Stimulated activated CD8-positive, alpha-beta memory T cell treated with anti-CD3 and anti-CD28 coated beads, Interleukin-4, amount 100 ng/mL, for 48 hours (primary cell): ENCODE measurements at regions not wholly inside any gene's neighbourhood (a gene's known extent, or its start where the extent isn't known, plus 50 kb on each side); places are given as distances from the start of the nearest gene placed in this dataset.

Experiments
- DNase-seq: peaks from one replicate; pipeline ENCODE4 v3.0.0-alpha.2; 2020

GRCh38 chr11:2083411-2083810, 55.8 kb downstream of the IGF2 start:
- DNase-seq: no peak

DNA sequence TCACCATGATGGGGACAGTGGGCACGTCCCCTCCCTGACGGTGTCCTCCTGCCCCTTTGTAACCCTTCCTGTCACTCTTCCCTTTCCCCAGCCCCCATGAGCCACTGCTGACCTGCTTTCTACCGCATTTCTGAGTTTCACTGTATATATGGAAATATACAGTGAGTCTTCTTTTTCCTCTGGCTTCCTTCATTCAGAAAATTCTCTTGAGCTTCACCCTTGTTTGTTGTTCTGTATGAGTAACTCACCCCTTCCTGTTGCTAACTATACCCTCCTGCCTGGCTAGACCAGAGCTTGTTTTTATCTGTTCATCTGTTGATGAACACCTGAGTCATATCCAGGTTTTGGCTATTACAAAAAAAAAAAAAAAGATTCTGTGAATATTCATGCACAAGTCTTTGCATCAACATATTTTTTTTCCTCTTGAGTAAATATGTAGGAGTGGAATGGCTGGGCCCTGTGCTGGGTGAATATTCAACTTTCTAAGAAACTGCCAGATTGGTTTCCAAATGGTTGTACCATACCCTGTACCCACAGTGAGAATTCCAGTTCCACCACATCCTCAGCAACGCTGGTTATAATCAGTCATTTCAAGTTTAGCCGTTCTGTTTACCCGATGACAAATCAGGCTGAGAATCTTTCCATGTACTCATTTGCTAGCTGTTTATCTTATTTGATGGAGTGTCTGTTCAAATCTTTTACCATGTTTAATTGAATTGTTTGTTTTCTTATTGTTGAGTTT, 62.0 kb downstream of the IGF2 start:
- peak; percentile 53 for DNase-seq

GRCh38 chr11:2076441-2076840, 62.7 kb downstream of the IGF2 start:
- peak; percentile 16 for DNase-seq

DNA sequence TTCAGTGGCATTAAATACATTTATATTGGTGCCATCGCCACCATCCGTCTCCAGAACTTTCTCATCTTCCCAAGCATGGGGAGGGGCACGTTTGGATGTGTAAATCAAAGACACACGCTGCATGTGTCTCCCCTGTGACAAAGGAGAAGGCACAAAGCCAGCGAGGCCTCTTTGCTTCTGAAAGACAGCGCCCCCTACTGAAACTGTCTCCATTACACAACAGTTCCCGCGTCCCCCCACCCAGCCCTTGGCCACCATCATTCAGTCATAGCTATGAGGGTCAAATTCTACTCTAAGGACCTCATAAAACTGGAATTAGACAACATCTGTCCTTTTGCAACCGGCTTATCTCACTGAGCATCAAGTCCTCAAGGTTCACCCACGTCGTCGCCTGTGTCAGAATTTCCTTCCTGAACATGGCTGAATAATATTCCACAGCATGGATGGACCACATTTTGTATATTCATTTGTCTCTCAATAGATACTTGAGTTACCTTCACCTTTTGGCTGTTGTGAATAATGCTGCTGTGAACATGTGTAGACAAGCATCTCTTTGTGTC, 64.8 kb downstream of the IGF2 start:
- peak; percentile 33 for DNase-seq

DNA sequence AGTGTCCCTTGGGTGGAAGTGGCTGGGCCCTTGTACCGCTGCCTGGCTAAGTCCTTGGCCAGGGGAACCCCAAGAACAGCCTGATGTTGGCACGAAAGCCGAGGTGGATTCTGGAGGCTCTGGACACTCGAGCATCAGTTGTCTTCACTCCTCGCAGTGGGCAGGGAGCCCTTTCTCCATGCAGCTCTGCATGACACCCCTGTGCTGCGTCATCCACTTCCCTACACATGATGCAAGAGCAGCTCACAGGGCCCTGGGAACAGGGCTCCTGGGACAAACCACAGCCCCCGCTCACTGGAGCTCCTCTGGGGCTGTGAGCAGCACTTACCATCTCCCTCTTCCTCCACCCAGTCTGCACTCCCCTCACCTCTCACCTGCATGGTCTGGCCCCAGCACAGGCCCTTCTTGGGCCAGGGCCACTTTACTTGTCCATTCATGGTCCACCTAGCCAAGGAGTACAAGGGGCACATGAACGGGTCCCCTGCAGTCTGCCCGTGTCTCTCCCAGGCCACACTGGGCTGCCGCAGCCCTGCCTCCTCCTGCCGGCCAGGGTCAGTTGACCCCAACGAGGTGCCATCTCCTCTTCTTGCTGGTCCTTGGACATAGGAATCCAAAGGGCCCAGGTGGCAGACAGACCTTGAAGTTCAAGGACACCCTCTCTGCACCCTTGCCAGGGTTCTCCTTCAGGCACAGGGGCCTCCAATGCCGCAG, 66.5 kb downstream of the IGF2 start:
- DNase-seq: no peak

DNA sequence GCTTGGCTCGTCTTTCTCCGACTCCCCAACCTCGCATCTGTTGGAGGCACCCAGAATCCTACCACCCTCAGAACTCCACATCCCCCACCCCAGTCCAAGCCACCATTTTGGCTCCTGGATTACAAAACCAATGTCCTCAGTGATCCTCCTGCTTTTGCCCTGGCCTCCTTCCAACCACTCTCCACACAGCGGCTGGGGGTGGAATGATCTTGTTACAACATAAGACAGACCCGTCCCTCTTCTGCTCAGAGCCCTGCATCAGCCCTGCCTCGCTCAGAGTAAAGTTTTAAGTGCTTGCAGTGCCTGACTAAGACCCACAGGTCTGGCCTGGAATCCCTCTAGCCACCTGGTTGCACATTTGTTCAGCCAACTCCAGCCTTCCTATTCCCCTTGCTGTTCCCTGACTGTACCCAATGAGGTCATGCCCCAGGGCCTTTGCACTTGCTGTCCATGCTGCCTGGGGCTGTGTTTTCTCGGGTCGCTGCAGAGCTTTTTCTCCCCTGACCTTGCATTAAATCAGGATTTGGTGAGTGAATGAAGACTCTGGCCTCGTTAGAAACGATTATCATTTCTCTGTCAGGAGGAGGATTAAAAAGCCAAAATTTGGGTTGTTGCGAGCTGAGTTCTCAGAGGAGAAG, 67.3 kb downstream of the IGF2 start:
- no peak for DNase-seq
